NT2/D1 (cell line): ENCODE measurements at regions not wholly inside any gene's neighbourhood (a gene's known extent, or its start where the extent isn't known, plus 50 kb on each side); places are given as distances from the start of the nearest gene placed in this dataset.

ENCODE experiments used
- DNase-seq: peaks from one replicate; pipeline ENCODE4 v3.0.0-alpha.2; 2011; ENCODE audit warnings: low read depth, low spot score
- H3K27me3 ChIP-seq: 2 replicates; pipeline ENCODE4 v1.6.0; 2011; ENCODE audit warnings: mild to moderate bottlenecking; ENCODE audit not compliant: insufficient read length, insufficient read depth
- H3K36me3 ChIP-seq: 2 replicates; pipeline ENCODE4 v1.6.1; 2011; ENCODE audit warnings: mild to moderate bottlenecking, low read length, mixed read lengths; ENCODE audit not compliant: insufficient read depth, insufficient read length
- H3K4me1 ChIP-seq: 2 replicates; pipeline ENCODE4 v1.5.1; 2011; ENCODE audit not compliant: insufficient read depth, insufficient read length
- H3K4me3 ChIP-seq: 2 replicates; pipeline ENCODE4 v1.5.1; 2011; ENCODE audit warnings: low read depth; ENCODE audit not compliant: insufficient read length
- H3K9ac ChIP-seq: 2 replicates; pipeline ENCODE4 v1.6.0; 2011; ENCODE audit warnings: low read depth; ENCODE audit not compliant: insufficient read length
- H3K9me3 ChIP-seq: 2 replicates; pipeline ENCODE4 v1.5.1; 2011; ENCODE audit warnings: mild to moderate bottlenecking, low read length; ENCODE audit not compliant: insufficient read depth
- SUZ12 ChIP-seq: IDR thresholded peaks from 2 replicates; pipeline ENCODE4 v1.6.1; 2011; ENCODE audit not compliant: insufficient read length, insufficient read depth; ENCODE audit errors: extremely low read depth
- YY1 ChIP-seq: IDR thresholded peaks from 2 replicates; pipeline ENCODE4 v1.6.1; 2011; ENCODE audit not compliant: insufficient read length, insufficient read depth
- ZNF274 ChIP-seq: IDR thresholded peaks from 2 replicates; pipeline ENCODE4 v1.6.1; 2011; ENCODE audit warnings: mild to moderate bottlenecking, low read depth, low read length

GRCh38 chr6:6405031-6405430, 84.6 kb upstream of the F13A1 start:
- Histone ChIP-seq H3K27me3 (no peaks in the 10 kb centered on the region), H3K36me3 (no peaks in the 10 kb centered on the region), H3K9ac (no peak overlapping the region), H3K9me3 (no peaks in the 10 kb centered on the region), H3K4me3 (no peak overlapping the region), H3K4me1 (no peaks in the 10 kb centered on the region)
- TF ChIP-seq ZNF274: no peak
- no peak for TF ChIP-seq YY1
- TF ChIP-seq SUZ12: no peak
- DNase-seq: no peak

- no peak for DNase-seq
- Histone ChIP-seq H3K4me3 (no peak overlapping the region), H3K27me3 (no peaks in the 10 kb centered on the region), H3K36me3 (no peaks in the 10 kb centered on the region), H3K9ac (no peak overlapping the region), H3K4me1 (no peaks in the 10 kb centered on the region), H3K9me3 (no peaks in the 10 kb centered on the region)
- TF ChIP-seq YY1 (no peak), SUZ12 (no peak), ZNF274 (no peak)
Measured at GRCh38 chr6:6405997-6406714, 85.7 kb upstream of the F13A1 start.

- Histone ChIP-seq H3K36me3 (no peaks in the 10 kb centered on the region), H3K4me3 (no peak overlapping the region), H3K4me1 (no peaks in the 10 kb centered on the region)
Measured at GRCh38 chr6:6406715-6407070, 86.2 kb upstream of the F13A1 start.

GRCh38 chr6:6407071-6407741, 86.7 kb upstream of the F13A1 start:
- H3K4me3 ChIP-seq: no peak overlapping the region
- TF ChIP-seq SUZ12 (no peak), YY1 (no peak), ZNF274 (no peak)
- H3K27me3 ChIP-seq: no peaks in the 10 kb centered on the region
- no peaks in the 10 kb centered on the region for H3K36me3 ChIP-seq
- no peaks in the 10 kb centered on the region for H3K9me3 ChIP-seq
- DNase-seq: no peak
- H3K4me1 ChIP-seq: no peaks in the 10 kb centered on the region
- H3K9ac ChIP-seq: no peak overlapping the region

More at GRCh38 chr6:6406715-6407070, 86.2 kb upstream of the F13A1 start:
- no peak for DNase-seq
- Histone ChIP-seq H3K27me3 (no peaks in the 10 kb centered on the region), H3K9me3 (no peaks in the 10 kb centered on the region), H3K9ac (no peak overlapping the region)
- TF ChIP-seq YY1: no peak
- no peak for TF ChIP-seq ZNF274
- no peak for TF ChIP-seq SUZ12

GRCh38 chr6:6409397-6410030, 89.1 kb upstream of the F13A1 start:
- DNase-seq: no peak
- H3K4me1 ChIP-seq: no peaks in the 10 kb centered on the region
- TF ChIP-seq YY1 (no peak), ZNF274 (no peak)
- no peak overlapping the region for H3K9ac ChIP-seq
- no peaks in the 10 kb centered on the region for H3K36me3 ChIP-seq
- no peaks in the 10 kb centered on the region for H3K9me3 ChIP-seq
- no peak overlapping the region for H3K4me3 ChIP-seq
- no peaks in the 10 kb centered on the region for H3K27me3 ChIP-seq

- DNase-seq: no peak
- H3K27me3 ChIP-seq: no peaks in the 10 kb centered on the region
- no peaks in the 10 kb centered on the region for H3K4me1 ChIP-seq
- H3K9ac ChIP-seq: no peak overlapping the region
- TF ChIP-seq YY1: no peak
- TF ChIP-seq SUZ12: no peak
- TF ChIP-seq ZNF274: no peak
- no peak overlapping the region for H3K4me3 ChIP-seq
- H3K9me3 ChIP-seq: no peaks in the 10 kb centered on the region
- no peaks in the 10 kb centered on the region for H3K36me3 ChIP-seq
Measured at GRCh38 chr6:6411115-6411514, 90.7 kb upstream of the F13A1 start.

GRCh38 chr6:6412221-6412620, 91.8 kb upstream of the F13A1 start:
- H3K9me3 ChIP-seq: no peaks in the 10 kb centered on the region

More at GRCh38 chr6:6412221-6412620, 91.8 kb upstream of the F13A1 start:
- no peaks in the 10 kb centered on the region for H3K4me1 ChIP-seq
- H3K27me3 ChIP-seq: no peaks in the 10 kb centered on the region
- H3K9ac ChIP-seq: no peak overlapping the region
- no peak overlapping the region for H3K4me3 ChIP-seq
- H3K36me3 ChIP-seq: no peaks in the 10 kb centered on the region
- DNase-seq: no peak
- TF ChIP-seq YY1 (no peak), ZNF274 (no peak), SUZ12 (no peak)
